ENCODE measurements at regions not wholly inside any gene's neighbourhood (a gene's known extent, or its start where the extent isn't known, plus 50 kb on each side); places are given as distances from the start of the nearest gene placed in this dataset.

DNA sequence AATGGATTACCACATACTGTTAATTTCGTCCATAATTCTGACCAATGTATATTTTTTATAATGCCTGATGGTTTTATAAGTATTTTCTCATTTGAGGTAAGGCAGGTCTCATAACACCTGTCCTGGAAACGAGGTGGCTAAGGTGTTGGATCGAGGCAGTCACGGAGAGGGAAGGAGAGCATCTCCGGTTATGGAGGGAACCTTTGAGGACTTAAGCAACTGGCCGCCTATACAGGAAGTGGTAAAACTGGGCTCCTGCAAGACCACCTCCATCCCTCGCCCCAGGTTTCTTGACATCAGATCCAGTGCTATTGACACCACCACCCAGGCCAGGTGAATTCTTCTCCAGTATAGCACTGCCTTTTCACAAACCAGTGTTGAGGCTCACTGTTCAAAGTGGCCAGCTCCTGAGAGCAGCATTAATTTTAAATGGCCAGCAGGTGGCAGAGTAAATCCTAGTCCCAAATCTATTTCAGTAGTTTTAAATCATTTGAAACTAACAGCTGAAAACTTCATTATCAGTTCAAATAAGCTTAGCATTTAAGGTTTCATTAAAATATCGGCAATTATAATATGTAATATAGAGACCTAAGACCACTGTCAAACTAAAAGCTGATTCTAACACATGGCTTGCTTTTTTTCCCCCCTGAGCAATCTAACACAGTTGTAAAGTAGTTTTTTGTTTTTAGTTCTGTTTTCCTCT lies 100.8 kb downstream of the PPM1A start:
- peak; percentile 34 for DNase-seq (ENCODE audit: low read depth)

DNA sequence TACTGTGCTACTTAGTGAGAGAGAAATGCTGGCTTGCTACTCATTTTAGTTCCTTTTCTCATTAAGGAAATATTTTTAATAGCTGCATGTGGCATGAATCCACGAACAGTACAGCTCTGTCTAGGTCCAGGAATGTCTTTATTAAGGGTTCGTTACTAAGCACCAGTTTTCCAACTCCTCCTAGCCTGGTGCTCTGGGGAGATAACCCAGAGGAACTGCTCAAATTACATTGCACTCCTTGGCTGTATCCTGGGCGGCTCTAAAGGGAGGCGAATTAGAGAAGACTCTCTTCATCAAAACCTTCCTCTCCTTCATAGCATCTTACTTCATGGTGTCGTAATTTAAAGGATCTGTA lies 101.3 kb downstream of the PPM1A start:
- DNase-seq (ENCODE audit: low read depth): no peak

DNA sequence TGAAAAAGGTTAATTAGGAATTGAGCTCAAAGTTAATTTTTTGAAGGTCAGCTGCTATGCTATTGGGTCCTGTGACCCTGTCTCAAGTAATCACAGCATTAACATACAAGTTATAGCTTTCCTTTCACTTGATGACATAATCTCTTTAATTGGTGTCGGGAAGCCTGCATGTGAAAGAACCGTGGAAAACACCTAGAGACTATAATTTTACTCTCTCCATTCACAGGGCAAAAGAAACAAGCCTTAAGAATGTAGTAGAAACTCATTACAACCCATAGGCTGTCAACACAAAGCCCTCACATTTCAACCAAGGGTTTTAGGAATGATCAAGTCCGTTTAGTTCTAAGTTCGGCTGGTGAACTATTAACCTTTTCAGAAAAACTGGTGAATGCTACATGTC lies 104.4 kb downstream of the PPM1A start:
- no peak for DNase-seq (ENCODE audit: low read depth)

- no peak for DNase-seq (ENCODE audit: low read depth)
Observed at GRCh38 chr14:60355768-60356167, 106.7 kb downstream of the PPM1A start.

DNA sequence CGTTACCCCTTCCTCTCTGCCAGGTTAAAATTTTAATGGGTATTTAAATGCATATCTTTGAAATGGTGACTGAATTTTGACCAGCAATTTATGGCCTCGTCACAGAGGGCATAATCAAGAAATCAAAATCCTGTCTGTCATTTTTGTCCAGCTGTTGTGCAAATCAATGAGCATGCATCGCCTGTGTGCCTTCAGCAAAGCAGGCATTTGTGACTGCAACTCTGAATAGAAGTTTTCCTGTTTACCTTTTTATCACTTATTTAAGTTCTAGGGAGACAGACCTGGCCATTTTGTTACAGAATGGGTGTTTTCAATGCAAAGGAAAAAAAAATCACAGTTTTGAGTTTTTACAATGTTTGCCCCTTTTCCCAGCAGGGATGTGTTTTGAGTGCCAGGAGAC lies 107.4 kb downstream of the PPM1A start:
- no peak for DNase-seq (ENCODE audit: low read depth)

DNA sequence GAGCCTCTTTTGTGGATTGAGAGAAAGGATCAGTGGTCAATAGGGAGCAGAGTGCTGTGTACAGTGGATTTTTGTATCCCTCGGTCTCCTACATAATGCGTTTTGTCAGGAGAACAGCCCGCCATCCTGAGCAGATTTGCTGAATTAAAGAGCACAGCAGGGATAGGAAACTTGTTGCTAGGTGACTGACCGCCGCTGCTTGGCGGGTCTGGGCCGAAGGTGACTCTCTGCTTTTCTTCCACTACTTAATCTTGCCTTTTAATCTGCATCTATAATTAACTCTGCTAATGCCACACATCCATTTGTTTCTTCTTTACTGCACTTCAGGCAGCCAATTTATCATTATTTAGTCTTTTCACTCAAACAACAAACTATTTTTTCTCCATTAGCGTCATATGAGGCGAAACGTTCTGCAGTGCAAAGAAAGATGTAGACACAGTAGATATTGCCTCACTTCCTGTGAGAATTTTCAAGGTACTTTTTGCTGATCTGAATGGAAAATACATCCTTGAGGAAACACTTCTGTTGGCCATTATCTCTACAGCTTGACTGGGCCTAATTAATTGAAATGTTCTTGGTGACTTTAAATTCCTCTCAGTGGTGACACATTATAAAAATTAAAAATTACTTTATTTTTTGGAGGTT lies 108.0 kb downstream of the PPM1A start:
- DNase-seq (ENCODE audit: low read depth): no peak

DNA sequence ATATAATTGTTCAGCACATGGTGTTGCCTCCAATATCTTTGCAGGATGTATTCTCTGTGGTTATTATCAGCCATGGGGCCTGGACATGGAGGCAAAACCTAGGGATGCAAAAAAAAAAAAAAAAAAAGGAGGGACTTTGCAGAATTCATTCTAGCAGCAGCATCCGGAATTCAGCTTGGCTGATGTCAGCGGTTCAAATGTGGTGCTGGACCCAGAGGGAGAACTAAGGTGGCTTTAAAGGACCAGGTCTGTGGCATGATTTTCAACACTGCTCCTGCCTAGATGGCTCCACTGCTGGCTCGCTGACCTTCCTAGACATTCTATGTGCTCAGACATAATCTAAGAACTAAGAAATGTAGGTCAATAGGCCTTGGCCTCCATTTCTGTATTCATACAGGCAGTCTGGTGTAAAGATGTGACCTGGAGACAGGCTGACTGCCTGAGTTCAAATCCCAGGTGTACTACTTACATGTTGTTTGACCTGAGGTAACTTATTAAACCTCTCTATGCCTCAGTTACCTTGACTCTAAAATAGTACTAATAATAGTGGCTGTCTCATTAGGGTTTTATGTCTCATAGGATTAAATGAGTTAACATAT lies 108.6 kb downstream of the PPM1A start:
- DNase-seq (ENCODE audit: low read depth): no peak

DNA sequence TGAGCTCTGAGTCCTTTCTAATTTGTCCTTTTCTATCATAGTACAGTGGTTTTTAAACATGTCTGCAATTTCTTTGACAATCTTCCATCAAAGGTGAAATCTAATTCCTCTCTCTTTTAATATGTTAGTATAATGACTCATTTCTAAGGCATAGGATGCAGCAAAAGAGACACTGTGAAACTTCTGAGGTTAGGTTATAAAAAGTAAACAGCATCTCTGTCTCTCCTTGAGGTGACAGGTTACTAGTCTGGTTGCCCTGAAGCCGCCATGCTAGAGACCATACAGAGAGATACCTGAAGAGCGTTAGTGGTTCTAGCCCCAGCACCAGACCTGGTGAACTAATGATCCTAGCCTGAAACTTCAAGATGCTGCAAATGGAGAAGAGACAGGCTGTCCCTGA lies 114.3 kb downstream of the PPM1A start:
- no peak for DNase-seq (ENCODE audit: low read depth)

- no peak for DNase-seq (ENCODE audit: low read depth)
Observed at GRCh38 chr14:60363687-60364086, 114.7 kb downstream of the PPM1A start.

GRCh38 chr14:60381909-60382308 lies 104.0 kb downstream of the C14orf39 start:
- no peak for DNase-seq (ENCODE audit: low read depth)
